ENCODE measurements at regions not wholly inside any gene's neighbourhood (a gene's known extent, or its start where the extent isn't known, plus 50 kb on each side); places are given as distances from the start of the nearest gene placed in this dataset.

DNA sequence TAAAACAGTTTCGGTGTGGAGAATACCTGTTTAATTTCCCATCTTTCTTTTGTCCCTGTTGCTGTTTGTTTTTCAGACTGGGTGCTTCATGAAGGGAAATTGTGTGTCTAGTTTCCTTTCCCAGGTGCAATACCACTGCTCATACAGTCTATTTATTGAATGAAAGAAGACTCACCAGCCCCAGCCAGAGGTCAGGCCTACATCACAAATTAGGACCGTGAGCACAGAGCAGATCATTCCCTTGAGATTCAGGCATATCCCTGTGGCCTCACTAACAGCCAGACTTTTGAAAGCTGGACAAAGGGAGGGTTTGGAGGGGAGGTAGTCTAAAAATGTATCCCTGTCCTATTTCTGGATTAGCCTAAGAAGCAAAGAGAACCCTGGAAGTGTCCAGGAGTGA lies 278.9 kb downstream of the IRS1 start:
- H3K27ac ChIP-seq, result no peak overlapping the region
- TF ChIP-seq, protein P1, sequence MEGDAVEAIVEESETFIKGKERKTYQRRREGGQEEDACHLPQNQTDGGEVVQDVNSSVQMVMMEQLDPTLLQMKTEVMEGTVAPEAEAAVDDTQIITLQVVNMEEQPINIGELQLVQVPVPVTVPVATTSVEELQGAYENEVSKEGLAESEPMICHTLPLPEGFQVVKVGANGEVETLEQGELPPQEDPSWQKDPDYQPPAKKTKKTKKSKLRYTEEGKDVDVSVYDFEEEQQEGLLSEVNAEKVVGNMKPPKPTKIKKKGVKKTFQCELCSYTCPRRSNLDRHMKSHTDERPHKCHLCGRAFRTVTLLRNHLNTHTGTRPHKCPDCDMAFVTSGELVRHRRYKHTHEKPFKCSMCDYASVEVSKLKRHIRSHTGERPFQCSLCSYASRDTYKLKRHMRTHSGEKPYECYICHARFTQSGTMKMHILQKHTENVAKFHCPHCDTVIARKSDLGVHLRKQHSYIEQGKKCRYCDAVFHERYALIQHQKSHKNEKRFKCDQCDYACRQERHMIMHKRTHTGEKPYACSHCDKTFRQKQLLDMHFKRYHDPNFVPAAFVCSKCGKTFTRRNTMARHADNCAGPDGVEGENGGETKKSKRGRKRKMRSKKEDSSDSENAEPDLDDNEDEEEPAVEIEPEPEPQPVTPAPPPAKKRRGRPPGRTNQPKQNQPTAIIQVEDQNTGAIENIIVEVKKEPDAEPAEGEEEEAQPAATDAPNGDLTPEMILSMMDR (IDR thresholded peaks at IDR 0.05; ENCODE audit: low read depth, low read length), result no peak
- no peaks in the 10 kb centered on the region for H3K36me3 ChIP-seq
- no peaks in the 10 kb centered on the region for H3K27me3 ChIP-seq (ENCODE audit: insufficient read depth, low read depth, severe bottlenecking)
- no peaks in the 10 kb centered on the region for H3K9me3 ChIP-seq (ENCODE audit: severe bottlenecking)
- no peak for DNase-seq
- H3K4me3 ChIP-seq (ENCODE audit: low read depth, low read length), result no peak overlapping the region

DNA sequence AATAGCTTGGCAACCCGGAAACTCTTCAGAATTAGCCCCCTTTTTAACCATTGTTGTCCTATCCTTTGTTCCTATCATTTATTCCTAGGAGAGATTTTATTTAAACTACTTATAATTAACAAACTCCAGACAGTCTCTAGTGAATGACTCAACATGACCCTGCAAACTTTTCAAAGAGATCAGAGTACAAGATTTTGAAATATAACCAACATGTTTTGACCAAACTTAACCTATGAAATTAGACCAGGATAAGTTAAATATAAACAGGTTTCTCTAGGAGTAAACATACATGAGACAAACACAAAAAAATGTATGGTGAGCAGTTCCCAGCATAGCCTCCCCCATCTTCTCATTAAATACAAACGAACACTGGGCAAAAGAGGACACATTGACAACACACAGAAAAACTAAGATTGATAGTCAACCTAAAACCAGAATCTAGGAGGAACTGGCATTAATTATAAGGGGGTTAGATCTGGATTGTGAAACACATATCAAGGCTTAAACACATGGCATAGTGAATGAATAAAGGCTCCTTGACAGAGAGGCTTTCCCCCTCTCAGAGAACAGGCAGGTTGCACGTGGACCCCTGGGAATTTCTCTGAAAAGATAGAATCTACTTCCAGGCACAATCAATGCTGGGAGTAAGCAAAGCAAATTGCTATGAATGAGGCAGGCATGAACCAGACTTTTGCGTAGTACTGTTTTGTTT lies 284.1 kb downstream of the IRS1 start:
- H3K4me3 ChIP-seq (ENCODE audit: low read depth, low read length), result no peak overlapping the region
- DNase-seq, result no peak
- H3K36me3 ChIP-seq, result no peaks in the 10 kb centered on the region
- no peaks in the 10 kb centered on the region for H3K27me3 ChIP-seq (ENCODE audit: insufficient read depth, low read depth, severe bottlenecking)
- TF ChIP-seq, protein P1 (IDR thresholded peaks at IDR 0.05; ENCODE audit: low read depth, low read length), result no peak
- no peak overlapping the region for H3K27ac ChIP-seq
- H3K9me3 ChIP-seq (ENCODE audit: severe bottlenecking), result no peaks in the 10 kb centered on the region

DNA sequence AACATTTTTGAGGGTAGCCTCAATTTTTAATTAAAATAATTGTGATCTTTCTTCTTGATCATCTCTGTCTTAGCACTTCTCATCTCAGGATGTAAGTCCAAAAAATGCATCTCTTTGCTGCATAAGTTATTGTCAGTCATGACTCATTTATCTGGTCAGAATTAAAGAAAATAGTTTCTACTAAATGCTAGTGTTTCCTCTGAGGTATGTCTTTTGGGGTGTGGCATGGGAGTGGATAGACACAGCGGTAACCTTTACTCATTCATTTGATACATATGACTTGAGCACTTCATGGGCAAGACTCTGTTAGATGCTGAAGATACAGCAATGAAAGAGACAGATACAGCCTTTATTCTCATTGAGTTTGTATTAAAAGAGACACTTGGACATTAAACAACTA lies 284.7 kb downstream of the IRS1 start:
- TF ChIP-seq, protein P1 (IDR thresholded peaks at IDR 0.05; ENCODE audit: low read depth, low read length), result no peak
- H3K4me3 ChIP-seq (ENCODE audit: low read depth, low read length), result no peak overlapping the region

DNA sequence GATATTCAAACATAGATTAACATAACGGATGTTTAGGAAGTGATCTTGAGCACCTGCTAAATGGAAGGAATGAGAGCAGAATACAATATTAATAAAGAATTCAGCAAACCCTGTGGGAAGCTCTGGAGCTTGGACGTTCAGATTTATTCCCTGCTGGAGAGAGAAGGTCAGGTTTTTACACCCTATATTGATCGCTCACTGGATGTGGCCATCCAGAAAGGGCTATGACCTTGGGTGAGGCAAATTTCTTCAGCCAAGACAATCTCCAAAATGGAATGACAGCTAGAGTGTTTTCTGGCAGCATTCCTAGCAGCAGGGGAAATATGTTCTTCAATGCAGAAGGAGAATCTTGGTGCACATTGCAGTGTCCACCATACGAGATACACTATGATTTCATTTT lies 288.3 kb downstream of the IRS1 start:
- no peaks in the 10 kb centered on the region for H3K27me3 ChIP-seq (ENCODE audit: insufficient read depth, low read depth, severe bottlenecking)
- DNase-seq, result no peak
- H3K36me3 ChIP-seq, result no peaks in the 10 kb centered on the region
- H3K4me3 ChIP-seq (ENCODE audit: low read depth, low read length), result no peak overlapping the region
- TF ChIP-seq, protein P1 (IDR thresholded peaks at IDR 0.05; ENCODE audit: low read depth, low read length), result no peak
- no peaks in the 10 kb centered on the region for H3K9me3 ChIP-seq (ENCODE audit: severe bottlenecking)
- H3K27ac ChIP-seq, result no peak overlapping the region

More for the DNA sequence above, 284.7 kb downstream of the IRS1 start:
- DNase-seq, result no peak
- Histone ChIP-seq H3K9me3 (ENCODE audit: severe bottlenecking) (no peaks in the 10 kb centered on the region), H3K36me3 (no peaks in the 10 kb centered on the region), H3K27ac (no peak overlapping the region), H3K27me3 (ENCODE audit: insufficient read depth, low read depth, severe bottlenecking) (no peaks in the 10 kb centered on the region)

DNA sequence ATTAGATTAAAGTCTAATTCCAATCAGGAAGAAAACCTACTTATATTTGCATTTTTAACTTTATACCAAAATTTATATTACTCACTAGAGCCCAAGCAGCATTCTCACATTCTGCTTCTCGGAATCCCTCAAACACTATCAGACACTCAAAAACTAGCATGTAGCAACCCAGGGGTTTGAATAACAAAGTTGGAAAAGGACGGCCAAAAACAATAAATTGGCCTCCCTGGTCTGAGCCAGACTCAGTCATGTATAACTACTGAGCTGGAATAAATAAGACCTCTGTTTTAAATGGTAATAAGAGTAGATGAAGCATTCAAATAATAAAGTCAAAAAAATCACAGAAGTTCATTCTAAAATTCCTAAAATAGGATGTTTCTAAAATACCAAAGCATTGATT lies 290.9 kb downstream of the IRS1 start:
- Histone ChIP-seq H3K27me3 (ENCODE audit: insufficient read depth, low read depth, severe bottlenecking) (no peaks in the 10 kb centered on the region), H3K9me3 (ENCODE audit: severe bottlenecking) (no peaks in the 10 kb centered on the region), H3K4me3 (ENCODE audit: low read depth, low read length) (no peak overlapping the region), H3K36me3 (no peaks in the 10 kb centered on the region), H3K27ac (no peak overlapping the region)
- TF ChIP-seq, protein P1 (IDR thresholded peaks at IDR 0.05; ENCODE audit: low read depth, low read length), result no peak
- no peak for DNase-seq

DNA sequence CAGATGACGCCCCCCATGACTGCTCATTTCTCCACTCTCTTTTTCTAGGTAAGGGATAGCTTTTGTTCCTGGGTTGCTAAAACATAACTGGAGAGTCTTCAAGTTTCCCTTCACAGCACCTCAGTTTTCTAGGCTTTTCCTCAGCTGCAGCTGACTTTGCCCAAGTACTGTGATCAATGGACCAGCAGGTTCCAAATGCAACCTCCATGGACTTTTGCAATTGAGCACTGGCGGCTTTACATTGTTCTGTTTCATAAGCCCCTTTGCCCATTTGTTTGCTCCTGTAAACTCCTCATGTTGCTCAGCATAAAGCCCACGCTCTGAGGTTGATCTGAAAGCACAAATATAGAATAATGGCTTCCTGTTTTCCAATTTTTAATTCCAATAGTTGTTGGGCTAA lies 291.6 kb downstream of the IRS1 start:
- Histone ChIP-seq H3K27me3 (ENCODE audit: insufficient read depth, low read depth, severe bottlenecking) (no peaks in the 10 kb centered on the region), H3K9me3 (ENCODE audit: severe bottlenecking) (no peaks in the 10 kb centered on the region), H3K36me3 (no peaks in the 10 kb centered on the region), H3K27ac (no peak overlapping the region), H3K4me3 (ENCODE audit: low read depth, low read length) (no peak overlapping the region)
- TF ChIP-seq, protein P1 (IDR thresholded peaks at IDR 0.05; ENCODE audit: low read depth, low read length), result no peak
- no peak for DNase-seq

Data from WERI-Rb-1 (cell line).